Astrocyte (in vitro differentiated cells and primary cell): ENCODE measurements at regions not wholly inside any gene's neighbourhood (a gene's known extent, or its start where the extent isn't known, plus 50 kb on each side); places are given as distances from the start of the nearest gene placed in this dataset.

Experiments
- EZH2 ChIP-seq: IDR thresholded peaks from 2 replicates; pipeline ENCODE4 v1.6.1; 2012; ENCODE audit warnings: mild to moderate bottlenecking, low read length, inconsistent platforms; ENCODE audit not compliant: insufficient read depth
- TF ChIP-seq, protein P1 (sequence below): IDR thresholded peaks from 2 replicates; pipeline ENCODE4 v1.5.1; 2011; ENCODE audit warnings: low read depth, mild to moderate bottlenecking, inconsistent platforms, low read length, moderate library complexity; ENCODE audit not compliant: insufficient read depth

GRCh38 chr4:77306496-77306895, 149.5 kb downstream of the CCNG2 start:
- no peak for TF ChIP-seq EZH2
- TF ChIP-seq, protein P1, sequence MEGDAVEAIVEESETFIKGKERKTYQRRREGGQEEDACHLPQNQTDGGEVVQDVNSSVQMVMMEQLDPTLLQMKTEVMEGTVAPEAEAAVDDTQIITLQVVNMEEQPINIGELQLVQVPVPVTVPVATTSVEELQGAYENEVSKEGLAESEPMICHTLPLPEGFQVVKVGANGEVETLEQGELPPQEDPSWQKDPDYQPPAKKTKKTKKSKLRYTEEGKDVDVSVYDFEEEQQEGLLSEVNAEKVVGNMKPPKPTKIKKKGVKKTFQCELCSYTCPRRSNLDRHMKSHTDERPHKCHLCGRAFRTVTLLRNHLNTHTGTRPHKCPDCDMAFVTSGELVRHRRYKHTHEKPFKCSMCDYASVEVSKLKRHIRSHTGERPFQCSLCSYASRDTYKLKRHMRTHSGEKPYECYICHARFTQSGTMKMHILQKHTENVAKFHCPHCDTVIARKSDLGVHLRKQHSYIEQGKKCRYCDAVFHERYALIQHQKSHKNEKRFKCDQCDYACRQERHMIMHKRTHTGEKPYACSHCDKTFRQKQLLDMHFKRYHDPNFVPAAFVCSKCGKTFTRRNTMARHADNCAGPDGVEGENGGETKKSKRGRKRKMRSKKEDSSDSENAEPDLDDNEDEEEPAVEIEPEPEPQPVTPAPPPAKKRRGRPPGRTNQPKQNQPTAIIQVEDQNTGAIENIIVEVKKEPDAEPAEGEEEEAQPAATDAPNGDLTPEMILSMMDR, result no peak
